ENCODE measurements at regions not wholly inside any gene's neighbourhood (a gene's known extent, or its start where the extent isn't known, plus 50 kb on each side); places are given as distances from the start of the nearest gene placed in this dataset.

GRCh38 chr11:29707924-29708323, 308.9 kb downstream of the KCNA4 start:
- TF ChIP-seq CTCF (IDR thresholded peaks at IDR 0.05 in 4 of 5, conservative IDR thresholded peaks at IDR 0.05 in 1 of 5) (no peak), POLR2A (IDR thresholded peaks at IDR 0.05) (no peak)
